HG03066 (cell line): ENCODE measurements at regions not wholly inside any gene's neighbourhood (a gene's known extent, or its start where the extent isn't known, plus 50 kb on each side); places are given as distances from the start of the nearest gene placed in this dataset.

Source experiments
- ATAC-seq: cut with Tn5 transposase; IDR thresholded peaks from one replicate; pipeline ENCODE4 v1.9.1; 2021; ENCODE audit warnings: low read depth; ENCODE audit not compliant: unreplicated experiment

GRCh38 chr2:145777914-145778313, 1258.0 kb upstream of the ZEB2 start:
- ATAC-seq: no peak

DNA sequence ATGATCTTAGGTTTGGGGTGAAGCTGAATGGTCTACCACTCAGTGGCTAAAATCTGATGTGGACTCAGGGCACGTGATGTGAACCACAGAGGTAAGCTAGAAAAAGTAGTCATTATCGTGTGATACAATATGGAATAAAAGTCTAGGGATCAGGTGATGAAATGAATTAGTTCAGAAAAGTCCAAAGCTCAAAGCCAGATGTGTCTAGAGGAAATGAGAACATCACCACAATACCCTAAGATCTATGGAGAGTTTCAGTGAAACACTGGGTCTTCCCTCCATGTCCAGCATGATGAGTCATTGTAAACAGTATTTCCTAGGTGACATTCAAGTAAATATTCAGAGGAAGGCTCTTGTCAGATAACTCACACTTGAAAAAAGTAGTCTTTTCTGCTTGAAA, 1257.4 kb upstream of the ZEB2 start:
- no peak for ATAC-seq

DNA sequence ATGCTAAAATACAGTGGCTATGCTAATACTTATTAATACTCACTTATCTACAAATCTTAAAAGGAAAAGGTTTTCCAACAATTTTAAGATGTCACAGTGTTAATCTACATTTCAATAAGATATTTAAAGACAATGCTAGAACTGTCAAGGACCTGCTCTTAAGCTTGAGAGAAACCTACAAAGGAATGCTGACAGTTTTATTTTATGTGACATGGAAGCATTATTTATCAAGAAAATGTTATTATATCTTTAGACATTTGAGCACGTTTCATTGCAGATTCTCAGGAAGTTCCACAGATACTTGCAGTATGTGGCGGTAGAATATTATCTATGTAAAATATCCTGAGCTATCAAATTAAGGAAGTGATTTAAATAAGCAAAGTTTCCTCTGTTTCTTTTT, 1255.7 kb upstream of the ZEB2 start:
- no peak for ATAC-seq

GRCh38 chr2:145771525-145771924, 1251.6 kb upstream of the ZEB2 start:
- ATAC-seq: peak; percentile 99

DNA sequence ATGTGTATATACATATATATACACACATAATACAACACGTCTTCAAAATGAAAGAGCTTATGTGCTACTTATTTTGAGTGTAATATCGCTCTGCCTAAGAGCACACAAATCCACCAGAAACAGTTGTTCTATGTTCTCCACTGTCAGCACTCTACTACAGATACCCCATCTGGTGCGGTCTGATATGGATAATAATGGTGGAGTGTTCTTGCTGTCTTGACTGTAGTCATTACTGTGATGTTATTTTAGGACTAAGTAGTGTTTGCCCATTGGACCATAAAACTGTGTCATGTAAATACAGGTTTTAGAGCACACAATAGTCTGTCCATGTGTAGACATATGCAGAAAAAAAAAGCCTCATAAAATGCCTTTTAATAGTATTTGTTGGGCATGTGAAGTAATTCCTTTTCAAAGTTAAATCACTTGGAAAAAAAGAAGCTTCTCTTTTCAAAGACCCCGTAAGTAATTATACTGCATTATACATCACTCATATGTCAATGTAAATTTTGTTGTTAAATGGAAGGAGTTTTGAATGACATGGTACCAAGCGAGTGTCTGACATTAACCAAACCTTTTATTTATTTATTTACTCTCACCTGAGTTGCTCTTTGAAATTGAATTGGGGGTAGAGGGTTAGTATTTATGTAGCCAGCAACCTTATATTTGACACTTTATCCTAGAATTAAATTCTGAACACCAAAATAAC, 1249.2 kb upstream of the ZEB2 start:
- no peak for ATAC-seq

DNA sequence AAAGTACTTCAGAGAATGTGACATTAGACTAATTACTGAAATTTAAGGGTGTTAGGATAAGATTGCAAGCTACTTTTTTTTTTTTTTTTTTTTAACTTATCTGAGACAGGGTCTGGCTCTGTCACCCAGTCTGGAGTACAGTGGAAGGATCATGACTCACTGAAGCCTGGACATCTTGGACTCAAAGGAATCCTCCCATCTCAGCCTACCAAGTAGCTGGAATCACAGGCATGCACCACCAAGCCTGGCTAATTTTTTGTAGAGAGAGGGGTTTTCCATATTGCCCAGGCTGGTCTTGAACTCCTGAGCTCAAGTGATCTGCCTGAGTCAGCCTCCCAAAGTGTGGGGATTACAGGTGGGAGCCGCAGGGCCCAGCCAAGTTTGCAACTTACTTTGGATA, 1246.0 kb upstream of the ZEB2 start:
- no peak for ATAC-seq

DNA sequence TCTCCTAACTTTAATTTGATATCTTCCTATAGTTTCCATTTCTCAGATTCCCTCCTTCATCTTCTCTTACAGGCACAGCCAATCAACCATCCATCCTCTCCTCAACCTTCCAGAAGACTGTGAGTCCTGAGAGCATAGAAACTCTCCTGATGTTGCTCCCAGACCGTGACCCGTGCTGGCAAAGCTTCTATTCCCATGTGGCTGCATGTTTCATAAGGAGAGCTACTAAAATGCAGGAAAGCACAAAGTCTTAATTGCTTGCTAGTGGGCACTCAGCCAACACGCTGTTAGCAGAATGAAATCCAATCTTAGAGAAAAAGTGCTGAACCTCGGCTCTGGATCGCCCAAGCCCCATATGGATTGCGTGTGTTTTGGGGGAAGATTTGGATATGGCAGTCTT, 1244.7 kb upstream of the ZEB2 start:
- no peak for ATAC-seq

DNA sequence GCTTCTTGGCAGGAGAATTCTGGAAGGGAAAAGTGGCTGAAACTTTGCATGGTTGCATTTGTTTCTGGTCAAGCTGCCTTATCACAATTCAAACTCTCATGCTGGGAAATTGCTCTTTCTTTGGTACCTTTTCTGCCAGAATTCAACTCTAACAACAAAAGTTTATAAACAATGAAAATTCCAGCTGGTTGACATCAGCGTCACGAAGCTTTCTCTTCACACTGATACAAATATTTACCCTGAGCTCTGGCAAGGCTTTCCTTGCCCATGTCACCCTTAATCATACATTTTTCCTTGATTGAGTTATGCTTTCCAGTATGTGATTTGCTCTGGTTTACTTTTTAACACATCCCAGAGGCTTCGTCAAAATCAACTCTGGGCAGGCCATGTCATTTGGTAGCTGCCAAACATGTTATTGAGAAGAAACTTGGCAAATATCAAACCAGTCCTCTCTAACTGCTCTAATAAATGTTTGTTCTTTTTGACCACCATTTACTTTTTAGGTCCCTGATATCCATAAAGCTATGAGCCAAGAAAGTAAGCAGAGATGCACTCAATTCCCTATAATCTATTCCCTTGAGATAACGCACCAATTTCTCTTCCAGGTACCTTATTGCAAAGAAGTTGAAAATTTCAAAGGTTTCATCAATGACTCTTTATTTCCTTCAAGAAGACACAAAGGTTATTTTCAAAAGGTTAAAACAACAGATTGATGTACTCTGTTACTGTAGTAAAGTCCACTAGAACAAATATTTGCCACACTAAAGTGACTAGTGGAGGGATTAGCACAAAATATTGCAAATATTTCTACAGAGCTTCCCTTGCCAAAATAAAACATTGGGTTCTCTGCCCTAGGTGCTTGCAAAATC, 1241.1 kb upstream of the ZEB2 start:
- ATAC-seq: no peak

- no peak for ATAC-seq
These were observed 1239.5 kb upstream of the ZEB2 start for GRCh38 chr2:145759228-145759915.

DNA sequence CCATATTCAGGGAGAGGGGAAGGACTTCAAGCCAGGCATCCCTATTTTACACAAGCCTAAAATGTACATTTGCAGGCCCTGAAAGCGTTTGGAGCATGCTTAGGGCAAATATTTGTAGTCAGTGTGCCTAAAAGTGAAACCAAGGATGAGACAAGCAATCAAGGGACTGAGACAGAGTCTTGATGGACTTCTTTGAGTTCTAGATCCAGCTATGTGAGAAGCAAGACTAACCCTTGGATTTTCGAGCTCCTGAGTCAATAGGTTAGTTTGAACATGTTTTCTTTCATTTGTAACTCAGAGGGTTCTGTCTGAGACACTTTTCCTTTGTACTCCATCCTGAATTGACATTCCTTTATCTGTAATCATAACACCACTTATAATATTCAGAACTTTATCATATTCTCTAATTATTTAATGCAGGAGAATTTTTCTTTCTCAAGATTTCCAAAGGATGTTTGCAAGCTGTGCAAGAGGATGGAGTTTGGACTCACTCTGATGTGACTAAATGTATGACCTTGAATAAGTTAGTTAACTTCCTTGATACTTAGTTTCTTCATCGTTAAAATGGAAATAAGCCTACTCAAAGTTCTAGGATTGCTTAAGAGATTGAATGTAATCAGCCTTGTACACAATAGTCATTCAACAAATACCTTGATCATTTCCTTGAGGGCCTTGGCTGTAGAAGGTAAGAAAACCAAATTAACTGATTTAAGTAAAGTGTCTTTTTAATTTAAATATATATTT, 1237.8 kb upstream of the ZEB2 start:
- no peak for ATAC-seq

- ATAC-seq: no peak
These were observed 1235.3 kb upstream of the ZEB2 start for GRCh38 chr2:145755019-145755837.

GRCh38 chr2:145753966-145754365, 1234.0 kb upstream of the ZEB2 start:
- ATAC-seq: no peak

GRCh38 chr2:145753041-145753608, 1233.2 kb upstream of the ZEB2 start:
- no peak for ATAC-seq

GRCh38 chr2:145752091-145752806, 1232.3 kb upstream of the ZEB2 start:
- peak; percentile 35 for ATAC-seq

- ATAC-seq: peak; percentile 78
These were observed 1231.7 kb upstream of the ZEB2 start for GRCh38 chr2:145751629-145752028.

DNA sequence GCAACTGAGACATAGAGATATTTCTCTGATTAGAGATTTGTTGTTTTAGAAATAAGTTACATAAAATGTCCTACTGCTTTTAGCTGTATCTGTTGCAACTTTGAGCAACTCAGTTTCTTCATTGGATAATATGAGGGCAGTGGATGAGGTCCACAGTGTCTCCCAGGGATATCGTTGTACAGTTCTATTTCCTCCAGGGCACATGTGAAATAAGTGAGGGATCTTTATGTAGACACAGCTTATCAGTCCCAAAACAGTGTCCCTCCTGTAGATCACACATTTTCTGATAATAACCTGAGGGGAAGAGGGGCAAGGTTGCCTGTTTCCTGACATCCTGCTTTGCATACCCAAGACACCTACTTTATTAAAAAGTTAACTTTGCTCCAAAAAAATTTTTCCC, 1231.2 kb upstream of the ZEB2 start:
- no peak for ATAC-seq

GRCh38 chr2:145750612-145751011, 1230.7 kb upstream of the ZEB2 start:
- no peak for ATAC-seq

DNA sequence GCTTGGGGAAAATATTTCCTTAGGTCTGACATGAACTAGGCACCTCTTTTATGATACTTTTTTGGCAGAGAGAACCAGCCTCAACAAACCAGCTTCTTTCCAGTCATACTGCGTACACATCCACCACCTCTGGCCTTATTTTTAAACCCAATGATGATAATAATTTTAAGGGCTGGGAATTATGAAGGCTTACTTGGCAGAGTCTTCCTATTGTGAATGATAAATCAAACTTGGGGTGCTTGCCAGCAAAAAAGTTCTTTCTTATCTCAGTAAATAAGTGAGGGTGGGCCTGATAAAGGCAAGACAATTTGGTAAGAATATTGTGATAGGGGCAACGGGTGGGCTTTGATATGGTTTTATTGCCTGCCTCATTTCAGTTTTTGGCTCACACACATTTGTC, 1230.2 kb upstream of the ZEB2 start:
- ATAC-seq: no peak

GRCh38 chr2:145749556-145749955, 1229.6 kb upstream of the ZEB2 start:
- ATAC-seq: no peak
